Caco-2 (cell line): ENCODE measurements at regions not wholly inside any gene's neighbourhood (a gene's known extent, or its start where the extent isn't known, plus 50 kb on each side); places are given as distances from the start of the nearest gene placed in this dataset.

Source experiments
- BruUV-seq: library from RNA; stranded (reverse); fragments of 400-500 nt; replicated peaks from 2 replicates; lab custom pipeline; 2021; lab: Mats Ljungman, UMichigan
- CTCF ChIA-PET: fragments of 300-600 bp; sonication (Branson Sonifier 250); formaldehyde crosslinking; loops from one replicate; lab custom pipeline; 2022; ENCODE audit warnings: antibody characterized with exemption; lab: Charles Lee
- POLR2A ChIA-PET: fragments of 300-600 bp; sonication (Branson Sonifier 250); formaldehyde crosslinking; loops from one replicate; lab custom pipeline; 2022; ENCODE audit warnings: antibody characterized with exemption; lab: Charles Lee
- DNase-seq, 2 experiments: peaks; one replicate each; pipeline versions ENCODE4 v3.0.0 to v3.0.0-alpha.2; 2020 to 2022
- H3K27me3 ChIP-seq: replicated peaks from 2 replicates; pipeline ENCODE4 v1.6.0; 2011; ENCODE audit warnings: low read length; ENCODE audit not compliant: control insufficient read depth, insufficient read depth
- H3K36me3 ChIP-seq: 2 replicates; pipeline ENCODE4 v1.5.1; 2011; ENCODE audit warnings: low read length; ENCODE audit not compliant: control insufficient read depth, insufficient read depth
- H3K4me1 ChIP-seq: fragments of 250-450 bp; sonication (Bioruptor Pico); 2 replicates; pipeline ENCODE4 v1.5.1; 2020; ENCODE audit warnings: mild to moderate bottlenecking
- H3K4me3 ChIP-seq: 2 replicates; pipeline ENCODE4 v1.5.1; 2011; ENCODE audit warnings: low read depth, mild to moderate bottlenecking, control low read depth, low read length
- H3K9me3 ChIP-seq: fragments of 250-450 bp; sonication (Bioruptor Pico); 2 replicates; pipeline ENCODE4 v1.5.1; 2020; ENCODE audit warnings: mild to moderate bottlenecking, moderate library complexity
- H3K27ac Mint-ChIP-seq: one replicate; pipeline ENCODE4 v1.8.0; 2022; ENCODE audit warnings: mixed read lengths; ENCODE audit not compliant: unreplicated experiment
- H3K27me3 Mint-ChIP-seq: one replicate; pipeline ENCODE4 v1.8.0; 2022; ENCODE audit warnings: mixed read lengths; ENCODE audit not compliant: insufficient read depth, unreplicated experiment
- H3K36me3 Mint-ChIP-seq: one replicate; pipeline ENCODE4 v1.8.0; 2022; ENCODE audit warnings: mild to moderate bottlenecking, mixed read lengths; ENCODE audit not compliant: insufficient read depth, unreplicated experiment
- H3K4me1 Mint-ChIP-seq: one replicate; pipeline ENCODE4 v1.8.0; 2022; ENCODE audit warnings: low read depth, mixed read lengths; ENCODE audit not compliant: unreplicated experiment
- H3K4me3 Mint-ChIP-seq: one replicate; pipeline ENCODE4 v1.8.0; 2022; ENCODE audit warnings: mild to moderate bottlenecking, moderate library complexity, mixed read lengths; ENCODE audit not compliant: unreplicated experiment
- H3K9me3 Mint-ChIP-seq: one replicate; pipeline ENCODE4 v1.8.0; 2022; ENCODE audit warnings: mixed read lengths; ENCODE audit not compliant: unreplicated experiment
- intact Hi-C: fragments of 100-400 bp; cut with micrococcal nuclease; formaldehyde crosslinking; loops from one replicate; pipeline ENCODE4 v1.10.0; 2022; ENCODE audit not compliant: unreplicated experiment
- TF ChIP-seq, protein P1 (sequence below), 2 experiments: fragments of 200-600 bp in 1 of 2; IDR thresholded peaks; 1 replicate in 1 of 2; 2 replicates in 1 of 2; pipeline versions ENCODE4 v1.5.1 to v1.8.0; 2011 to 2022; ENCODE audit warnings: antibody characterized with exemption in 1 of 2, control low read depth in 1 of 2, inconsistent platforms in 1 of 2, low read depth in 1 of 2, low read length in 1 of 2, mild to moderate bottlenecking in 1 of 2, moderate library complexity in 1 of 2; ENCODE audit not compliant: insufficient read depth in 1 of 2, severe bottlenecking in 1 of 2, unreplicated experiment in 1 of 2

DNA sequence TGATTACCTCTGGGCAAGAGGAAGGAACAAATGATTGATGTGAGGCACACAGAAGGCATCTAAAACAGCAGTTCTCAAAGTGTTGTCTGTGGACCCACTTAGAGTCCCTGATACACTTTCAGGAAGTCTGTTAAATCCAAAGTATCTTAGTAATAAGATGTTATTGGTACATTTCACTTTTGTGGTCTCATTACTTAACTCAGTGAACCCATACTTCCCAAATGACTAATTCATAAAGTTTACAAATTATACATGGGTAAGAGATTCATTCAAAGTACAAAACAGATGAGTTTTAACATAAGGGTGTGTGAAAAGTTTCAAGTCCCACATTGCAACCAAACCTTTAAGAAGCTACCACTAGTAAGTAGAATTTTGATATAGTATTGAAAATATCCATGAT is 440.5 kb downstream of the NUP35 start:
- TF ChIP-seq, protein P1, sequence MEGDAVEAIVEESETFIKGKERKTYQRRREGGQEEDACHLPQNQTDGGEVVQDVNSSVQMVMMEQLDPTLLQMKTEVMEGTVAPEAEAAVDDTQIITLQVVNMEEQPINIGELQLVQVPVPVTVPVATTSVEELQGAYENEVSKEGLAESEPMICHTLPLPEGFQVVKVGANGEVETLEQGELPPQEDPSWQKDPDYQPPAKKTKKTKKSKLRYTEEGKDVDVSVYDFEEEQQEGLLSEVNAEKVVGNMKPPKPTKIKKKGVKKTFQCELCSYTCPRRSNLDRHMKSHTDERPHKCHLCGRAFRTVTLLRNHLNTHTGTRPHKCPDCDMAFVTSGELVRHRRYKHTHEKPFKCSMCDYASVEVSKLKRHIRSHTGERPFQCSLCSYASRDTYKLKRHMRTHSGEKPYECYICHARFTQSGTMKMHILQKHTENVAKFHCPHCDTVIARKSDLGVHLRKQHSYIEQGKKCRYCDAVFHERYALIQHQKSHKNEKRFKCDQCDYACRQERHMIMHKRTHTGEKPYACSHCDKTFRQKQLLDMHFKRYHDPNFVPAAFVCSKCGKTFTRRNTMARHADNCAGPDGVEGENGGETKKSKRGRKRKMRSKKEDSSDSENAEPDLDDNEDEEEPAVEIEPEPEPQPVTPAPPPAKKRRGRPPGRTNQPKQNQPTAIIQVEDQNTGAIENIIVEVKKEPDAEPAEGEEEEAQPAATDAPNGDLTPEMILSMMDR (IDR thresholded peaks at IDR 0.05; ENCODE audit: insufficient read depth in 1 of 2, low read depth in 1 of 2, low read length in 1 of 2, severe bottlenecking in 1 of 2, unreplicated experiment in 1 of 2): no peak
- H3K27me3 ChIP-seq: no peaks in the 10 kb centered on the region
- no peak for DNase-seq
- no peak overlapping the region for H3K4me3 ChIP-seq
- POLR2A ChIA-PET: no interaction called here
- CTCF ChIA-PET: no interaction called here
- intact Hi-C loops: no loop called here
- H3K27me3 Mint-ChIP-seq: peaks cover 4% of the 10 kb centered on the region
- H3K27ac Mint-ChIP-seq: no peak overlapping the region
- no TSS peak for BruUV-seq
- no peaks in the 10 kb centered on the region for H3K36me3 ChIP-seq
- no peaks in the 10 kb centered on the region for H3K4me1 Mint-ChIP-seq
- no peaks in the 10 kb centered on the region for H3K36me3 Mint-ChIP-seq
- H3K9me3 Mint-ChIP-seq: no peaks in the 10 kb centered on the region
- no peaks in the 10 kb centered on the region for H3K4me1 ChIP-seq
- H3K9me3 ChIP-seq: no peaks in the 10 kb centered on the region
- H3K4me3 Mint-ChIP-seq: no peak overlapping the region

DNA sequence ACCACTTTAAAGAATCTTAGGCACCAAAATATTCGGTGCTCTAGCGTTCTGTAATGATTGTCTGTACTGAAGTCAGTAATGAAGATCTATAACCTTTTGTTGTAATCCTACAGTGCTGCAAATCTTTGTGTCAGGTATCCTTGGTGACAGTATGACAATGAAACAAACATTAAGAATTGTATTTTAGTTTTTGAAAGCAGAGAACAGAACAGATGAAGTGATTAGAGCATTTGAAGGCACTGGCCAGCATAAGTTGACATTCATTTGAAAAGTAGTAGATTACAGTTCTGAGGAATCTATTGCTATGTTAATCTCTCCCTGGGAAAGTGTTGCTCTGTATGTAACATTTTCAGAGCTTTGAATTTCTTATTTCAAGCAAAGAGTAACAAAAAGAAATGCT is 451.2 kb downstream of the NUP35 start:
- H3K36me3 Mint-ChIP-seq: no peaks in the 10 kb centered on the region
- CTCF ChIA-PET: no interaction called here
- H3K36me3 ChIP-seq: no peaks in the 10 kb centered on the region
- no peak overlapping the region for H3K4me3 ChIP-seq
- H3K27ac Mint-ChIP-seq: no peak overlapping the region
- TF ChIP-seq, protein P1 (IDR thresholded peaks at IDR 0.05; ENCODE audit: insufficient read depth in 1 of 2, low read depth in 1 of 2, low read length in 1 of 2, severe bottlenecking in 1 of 2, unreplicated experiment in 1 of 2): no peak
- H3K4me1 ChIP-seq: no peaks in the 10 kb centered on the region; the same call in none of the 2 replicates
- BruUV-seq: no TSS peak
- H3K4me3 Mint-ChIP-seq: no peak overlapping the region
- H3K4me1 Mint-ChIP-seq: no peaks in the 10 kb centered on the region
- no peaks in the 10 kb centered on the region for H3K27me3 ChIP-seq
- no peaks in the 10 kb centered on the region for H3K27me3 Mint-ChIP-seq
- POLR2A ChIA-PET: no interaction called here
- intact Hi-C loops: no loop called here
- H3K9me3 Mint-ChIP-seq: no peaks in the 10 kb centered on the region
- peaks cover 5% of the 10 kb centered on the region; the same call in 1 of the 2 replicates for H3K9me3 ChIP-seq
- no peak for DNase-seq

- intact Hi-C loops: no loop called here
- no TSS peak for BruUV-seq
- Mint-ChIP-seq H3K36me3 (no peaks in the 10 kb centered on the region), H3K4me3 (no peak overlapping the region), H3K9me3 (no peaks in the 10 kb centered on the region), H3K27ac (no peak overlapping the region), H3K4me1 (no peaks in the 10 kb centered on the region), H3K27me3 (no peaks in the 10 kb centered on the region)
- no peak for DNase-seq
- no peaks in the 10 kb centered on the region for H3K27me3 ChIP-seq
- H3K36me3 ChIP-seq: no peaks in the 10 kb centered on the region
- H3K4me3 ChIP-seq: no peak overlapping the region
- TF ChIP-seq, protein P1 (IDR thresholded peaks at IDR 0.05; ENCODE audit: insufficient read depth in 1 of 2, low read depth in 1 of 2, low read length in 1 of 2, severe bottlenecking in 1 of 2, unreplicated experiment in 1 of 2): no peak
- ChIA-PET CTCF (no interaction called here), POLR2A (no interaction called here)
- no peaks in the 10 kb centered on the region for H3K9me3 ChIP-seq
- H3K4me1 ChIP-seq: no peaks in the 10 kb centered on the region; the same call in none of the 2 replicates
Observed at GRCh38 chr2:183579686-183580085, 455.4 kb downstream of the NUP35 start.
